ENCODE measurements at regions not wholly inside any gene's neighbourhood (a gene's known extent, or its start where the extent isn't known, plus 50 kb on each side); places are given as distances from the start of the nearest gene placed in this dataset.

GRCh38 chr9:106576232-106576760 lies 286.7 kb upstream of the ZNF462 start:
- POLR2A ChIA-PET = no interaction called here
- dilution Hi-C loops (cut with MboI; ENCODE audit: extremely low pct_ligation_motif_present, low sequenced_read_pairs) = no loop called here
- Histone ChIP-seq H4K20me1 (replicated peaks; ENCODE audit: control insufficient read depth, extremely low read depth, insufficient read depth, low read length) (no peaks in the 10 kb centered on the region), H3K9ac (replicated peaks; ENCODE audit: extremely low read depth, insufficient read depth, low read length) (no peak overlapping the region), H3K9me3 (replicated peaks; ENCODE audit: control insufficient read depth, insufficient read depth, low read length) (no peaks in the 10 kb centered on the region), H3K27ac (ENCODE audit: insufficient read depth, low read depth, low read length) (no peak overlapping the region), H3K27me3 (ENCODE audit: control insufficient read depth in 2 of 2, insufficient read depth in 2 of 2, low read length in 2 of 2) (no peaks in the 10 kb centered on the region), H3K79me2 (ENCODE audit: control insufficient read depth, insufficient read depth, low read length) (no peaks in the 10 kb centered on the region), H3K36me3 (ENCODE audit: control insufficient read depth in 2 of 2, extremely low read depth in 1 of 2, insufficient read depth in 2 of 2, low read length in 2 of 2) (no peaks in the 10 kb centered on the region), H3K9me1 (replicated peaks; ENCODE audit: control insufficient read depth, extremely low read depth, insufficient read depth, low read length) (no peaks in the 10 kb centered on the region), H3K4me3 (replicated peaks in 1 of 3; ENCODE audit: insufficient read depth in 1 of 3, low read depth in 1 of 3, low read length in 3 of 3) (no peak overlapping the region), H2AFZ (ENCODE audit: low read depth, low read length) (no peak overlapping the region), H3K4me2 (ENCODE audit: insufficient read depth, low read length) (no peak overlapping the region), H3K4me1 (ENCODE audit: control insufficient read depth, extremely low read depth, insufficient read depth, low read length) (no peaks in the 10 kb centered on the region)
- no peak for FAIRE-seq
- TF ChIP-seq EZH2 (IDR thresholded peaks at IDR 0.05; ENCODE audit: borderline replicate concordance, low read depth, low read length, severe bottlenecking) (no peak), JUN (IDR thresholded peaks at IDR 0.05; ENCODE audit: borderline replicate concordance, insufficient read depth, insufficient read length, low read depth) (no peak), CTCF (IDR thresholded peaks at IDR 0.05; ENCODE audit: extremely low read depth in 1 of 2, insufficient read depth in 1 of 2, low read depth in 1 of 2, low read length in 2 of 2) (no peak), POLR2AphosphoS5 (IDR thresholded peaks at IDR 0.05; ENCODE audit: insufficient read depth, low read depth, low read length) (no peak), GATA2 (IDR thresholded peaks at IDR 0.05; ENCODE audit: insufficient read depth, insufficient read length, low read depth, low read length) (no peak), POLR2A (IDR thresholded peaks at IDR 0.05; ENCODE audit: low read depth, low read length) (no peak), MYC (IDR thresholded peaks at IDR 0.05; ENCODE audit: low read depth, low read length) (no peak)
- no TSS peak for BruUV-seq (replicated peaks)
- DNase-seq (ENCODE audit: low read depth, low spot score) = no peak
- intact Hi-C loops (cut with micrococcal nuclease) = no loop called here
- CTCF ChIA-PET = no interaction called here
